Stimulated activated memory B cell treated with anti-CD40 and anti-IgM and Interleukin-4, amounts not matched to agents 10 μg/mL and 1 μg/mL and 100 μg/mL, for 72 hours (primary cell): ENCODE measurements at regions not wholly inside any gene's neighbourhood (a gene's known extent, or its start where the extent isn't known, plus 50 kb on each side); places are given as distances from the start of the nearest gene placed in this dataset.

ENCODE experiments used
- ATAC-seq: fragments of 150-1000 bp; cut with Tn5 transposase; 2 replicates; pipeline ENCODE4 v1.10.0; 2021
- H3K27ac Mint-ChIP-seq: one replicate; pipeline ENCODE4 v1.8.0; 2022; ENCODE audit warnings: mild to moderate bottlenecking, mixed read lengths
- H3K27me3 Mint-ChIP-seq: one replicate; pipeline ENCODE4 v1.8.0; 2022; ENCODE audit warnings: mixed read lengths
- H3K36me3 Mint-ChIP-seq: one replicate; pipeline ENCODE4 v1.8.0; 2022; ENCODE audit warnings: mixed read lengths
- H3K4me1 Mint-ChIP-seq: one replicate; pipeline ENCODE4 v1.8.0; 2022; ENCODE audit warnings: mixed read lengths
- H3K4me3 Mint-ChIP-seq: one replicate; pipeline ENCODE4 v1.8.0; 2022; ENCODE audit warnings: mild to moderate bottlenecking, moderate library complexity, mixed read lengths
- H3K9me3 Mint-ChIP-seq: one replicate; pipeline ENCODE4 v1.8.0; 2022; ENCODE audit warnings: mixed read lengths

DNA sequence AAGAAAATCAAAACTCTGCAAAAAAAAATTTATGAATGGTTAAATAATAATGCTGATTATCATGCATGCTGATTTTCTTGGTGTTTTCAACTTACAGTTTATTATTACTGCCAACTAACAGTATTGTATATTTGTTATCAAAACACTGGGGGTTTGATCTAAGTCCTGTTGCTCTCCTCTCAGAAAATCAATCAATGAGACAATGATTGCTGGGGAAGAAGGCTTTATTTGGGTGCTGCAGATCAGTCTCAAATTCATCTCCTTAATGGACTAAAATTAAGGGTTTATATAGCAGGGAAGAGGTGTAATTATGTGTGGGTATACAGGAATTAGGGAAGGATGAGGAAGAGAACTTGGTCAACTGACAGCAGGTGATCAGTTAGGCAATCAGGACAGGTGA, 565.5 kb upstream of the CDH6 start:
- Mint-ChIP-seq H3K9me3 (peaks cover 7% of the 10 kb centered on the region), H3K27me3 (no peaks in the 10 kb centered on the region), H3K4me1 (no peaks in the 10 kb centered on the region), H3K36me3 (no peaks in the 10 kb centered on the region), H3K4me3 (no peak overlapping the region), H3K27ac (no peak overlapping the region)
- no peak for ATAC-seq

DNA sequence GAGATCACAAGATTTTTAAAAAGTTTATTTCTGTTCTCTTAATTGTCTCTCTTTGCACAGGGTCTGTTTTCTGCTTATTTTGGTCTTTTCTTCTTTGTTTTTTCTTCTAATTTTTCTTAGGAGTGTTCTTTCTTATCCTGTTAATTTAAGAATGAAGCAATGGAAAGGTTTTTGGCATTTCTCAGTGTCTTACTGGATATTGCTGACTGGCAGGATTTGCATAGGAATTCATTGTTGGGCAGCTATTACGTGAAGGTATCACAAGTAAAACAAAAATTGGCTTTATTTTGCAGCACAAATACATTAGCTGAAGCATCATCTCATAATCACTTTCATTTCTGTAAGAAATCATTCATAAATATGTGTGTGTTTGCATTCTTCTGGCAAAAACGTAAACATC, 566.9 kb upstream of the CDH6 start:
- Mint-ChIP-seq H3K4me3 (no peak overlapping the region), H3K27me3 (no peaks in the 10 kb centered on the region), H3K9me3 (peaks cover 7% of the 10 kb centered on the region), H3K36me3 (no peaks in the 10 kb centered on the region), H3K4me1 (no peaks in the 10 kb centered on the region), H3K27ac (no peak overlapping the region)
- no peak for ATAC-seq

DNA sequence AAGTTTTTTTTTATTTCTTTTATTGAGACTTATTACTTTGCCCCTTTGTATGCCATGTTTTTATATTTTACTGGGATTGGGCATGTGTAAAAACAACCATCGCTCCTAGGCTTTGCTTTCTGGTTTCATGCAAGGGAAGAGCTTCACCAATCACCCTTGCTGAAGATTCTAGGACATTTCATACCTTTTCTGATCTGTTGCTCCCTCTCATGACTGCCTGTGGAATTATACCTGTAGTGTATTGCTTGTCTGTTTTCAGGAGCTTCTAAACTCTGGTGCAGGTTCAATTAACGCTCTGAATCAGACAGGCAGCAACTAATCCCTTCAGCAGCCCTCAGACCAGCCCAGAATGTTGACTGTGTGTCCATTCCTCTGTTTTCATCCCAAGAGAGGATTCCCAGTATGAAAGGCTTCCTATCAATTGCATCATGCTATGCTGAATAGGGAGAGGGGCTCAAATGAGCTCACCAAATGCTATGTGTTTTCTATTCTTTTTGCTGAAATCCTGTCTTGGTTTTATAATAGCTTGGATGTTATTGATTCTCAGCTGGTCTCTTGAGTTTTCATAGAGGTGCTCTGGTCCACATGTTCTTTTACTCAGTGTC, 572.9 kb upstream of the CDH6 start:
- Mint-ChIP-seq H3K9me3 (peaks cover 13% of the 10 kb centered on the region), H3K4me1 (no peaks in the 10 kb centered on the region), H3K36me3 (no peaks in the 10 kb centered on the region), H3K4me3 (no peak overlapping the region), H3K27ac (no peak overlapping the region), H3K27me3 (no peaks in the 10 kb centered on the region)
- ATAC-seq, result no peak

- no peaks in the 10 kb centered on the region for H3K27me3 Mint-ChIP-seq
- H3K4me3 Mint-ChIP-seq, result no peak overlapping the region
- no peak overlapping the region for H3K27ac Mint-ChIP-seq
- ATAC-seq, result no peak
- peaks cover 4% of the 10 kb centered on the region for H3K9me3 Mint-ChIP-seq
- no peaks in the 10 kb centered on the region for H3K36me3 Mint-ChIP-seq
- no peaks in the 10 kb centered on the region for H3K4me1 Mint-ChIP-seq
Observed at GRCh38 chr5:30608501-30608900, 585.0 kb upstream of the CDH6 start.

- no peaks in the 10 kb centered on the region for H3K27me3 Mint-ChIP-seq
- no peak overlapping the region for H3K27ac Mint-ChIP-seq
- no peaks in the 10 kb centered on the region for H3K36me3 Mint-ChIP-seq
- no peaks in the 10 kb centered on the region for H3K4me1 Mint-ChIP-seq
- no peak for ATAC-seq
- no peak overlapping the region for H3K4me3 Mint-ChIP-seq
- peaks cover 4% of the 10 kb centered on the region for H3K9me3 Mint-ChIP-seq
Observed at GRCh38 chr5:30607301-30607894, 586.1 kb upstream of the CDH6 start.

GRCh38 chr5:30605693-30606268, 587.7 kb upstream of the CDH6 start:
- Mint-ChIP-seq H3K27ac (no peak overlapping the region), H3K36me3 (no peaks in the 10 kb centered on the region), H3K9me3 (no peaks in the 10 kb centered on the region), H3K4me1 (no peaks in the 10 kb centered on the region), H3K27me3 (no peaks in the 10 kb centered on the region), H3K4me3 (no peak overlapping the region)
- no peak for ATAC-seq

- no peak for ATAC-seq
- no peaks in the 10 kb centered on the region for H3K4me1 Mint-ChIP-seq
- H3K27ac Mint-ChIP-seq, result no peak overlapping the region
- no peaks in the 10 kb centered on the region for H3K27me3 Mint-ChIP-seq
- no peak overlapping the region for H3K4me3 Mint-ChIP-seq
- no peaks in the 10 kb centered on the region for H3K9me3 Mint-ChIP-seq
- no peaks in the 10 kb centered on the region for H3K36me3 Mint-ChIP-seq
Observed at GRCh38 chr5:30604648-30605262, 588.7 kb upstream of the CDH6 start.

DNA sequence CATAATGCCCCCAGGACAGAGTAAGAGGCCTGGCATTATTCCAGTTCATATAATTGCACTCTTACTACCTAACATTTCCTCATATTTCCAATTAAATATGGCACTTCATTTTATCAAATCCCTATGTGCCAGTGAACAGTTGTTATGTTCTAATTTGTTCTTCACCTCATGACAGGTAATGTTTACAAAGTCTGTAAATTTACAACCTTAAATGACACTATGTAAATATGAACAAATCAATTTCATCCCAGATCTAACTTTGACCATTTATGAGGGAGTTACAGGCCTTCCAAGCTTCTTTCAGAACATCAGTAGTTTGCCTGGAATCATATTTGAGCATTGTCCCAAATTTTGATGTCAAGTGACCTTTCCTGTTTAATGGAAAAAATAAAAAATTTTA, 592.6 kb upstream of the CDH6 start:
- Mint-ChIP-seq H3K9me3 (peaks cover 5% of the 10 kb centered on the region), H3K4me1 (no peaks in the 10 kb centered on the region)

DNA sequence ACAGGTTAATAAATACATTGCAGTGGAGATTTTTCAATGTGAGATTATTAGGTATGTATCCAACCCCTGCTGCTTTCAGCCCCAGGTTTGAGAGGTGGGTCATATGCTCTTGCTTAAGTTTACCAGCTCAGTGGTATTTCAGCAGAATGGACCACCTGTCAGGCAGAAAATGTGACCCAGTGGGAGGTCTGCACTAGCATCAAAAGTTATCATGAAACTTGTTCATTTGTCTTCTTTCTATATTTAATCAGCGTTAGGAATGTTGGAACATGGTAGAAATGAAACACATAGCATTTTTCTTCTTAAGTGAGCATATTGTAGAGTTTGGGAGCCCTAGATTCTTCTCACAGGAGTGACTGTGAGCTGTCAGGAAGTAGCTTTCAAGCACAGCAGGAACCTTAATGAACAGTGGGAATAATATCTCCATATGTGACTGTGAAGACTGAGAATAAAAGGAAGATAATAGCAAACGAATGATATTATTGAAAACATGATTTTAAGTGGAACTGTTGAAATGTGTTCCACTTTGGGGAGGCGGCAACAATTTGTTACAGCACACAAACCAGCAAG, 596.9 kb upstream of the CDH6 start:
- no peaks in the 10 kb centered on the region for H3K27me3 Mint-ChIP-seq
- no peak overlapping the region for H3K27ac Mint-ChIP-seq
- no peak for ATAC-seq
- no peak overlapping the region for H3K4me3 Mint-ChIP-seq
- no peaks in the 10 kb centered on the region for H3K36me3 Mint-ChIP-seq
- peaks cover 5% of the 10 kb centered on the region for H3K9me3 Mint-ChIP-seq
- no peaks in the 10 kb centered on the region for H3K4me1 Mint-ChIP-seq

More for the DNA sequence above, 592.6 kb upstream of the CDH6 start:
- H3K27ac Mint-ChIP-seq, result no peak overlapping the region
- no peak overlapping the region for H3K4me3 Mint-ChIP-seq
- no peak for ATAC-seq
- H3K27me3 Mint-ChIP-seq, result no peaks in the 10 kb centered on the region
- no peaks in the 10 kb centered on the region for H3K36me3 Mint-ChIP-seq

- Mint-ChIP-seq H3K27ac (no peak overlapping the region), H3K4me1 (no peaks in the 10 kb centered on the region), H3K27me3 (no peaks in the 10 kb centered on the region), H3K36me3 (no peaks in the 10 kb centered on the region), H3K9me3 (peaks cover 5% of the 10 kb centered on the region), H3K4me3 (no peak overlapping the region)
- no peak for ATAC-seq
Observed at GRCh38 chr5:30594331-30594730, 599.2 kb upstream of the CDH6 start.

GRCh38 chr5:30592833-30593232, 600.7 kb upstream of the CDH6 start:
- Mint-ChIP-seq H3K4me3 (no peak overlapping the region), H3K9me3 (no peaks in the 10 kb centered on the region), H3K27me3 (no peaks in the 10 kb centered on the region), H3K27ac (no peak overlapping the region), H3K4me1 (no peaks in the 10 kb centered on the region), H3K36me3 (no peaks in the 10 kb centered on the region)
- no peak for ATAC-seq

DNA sequence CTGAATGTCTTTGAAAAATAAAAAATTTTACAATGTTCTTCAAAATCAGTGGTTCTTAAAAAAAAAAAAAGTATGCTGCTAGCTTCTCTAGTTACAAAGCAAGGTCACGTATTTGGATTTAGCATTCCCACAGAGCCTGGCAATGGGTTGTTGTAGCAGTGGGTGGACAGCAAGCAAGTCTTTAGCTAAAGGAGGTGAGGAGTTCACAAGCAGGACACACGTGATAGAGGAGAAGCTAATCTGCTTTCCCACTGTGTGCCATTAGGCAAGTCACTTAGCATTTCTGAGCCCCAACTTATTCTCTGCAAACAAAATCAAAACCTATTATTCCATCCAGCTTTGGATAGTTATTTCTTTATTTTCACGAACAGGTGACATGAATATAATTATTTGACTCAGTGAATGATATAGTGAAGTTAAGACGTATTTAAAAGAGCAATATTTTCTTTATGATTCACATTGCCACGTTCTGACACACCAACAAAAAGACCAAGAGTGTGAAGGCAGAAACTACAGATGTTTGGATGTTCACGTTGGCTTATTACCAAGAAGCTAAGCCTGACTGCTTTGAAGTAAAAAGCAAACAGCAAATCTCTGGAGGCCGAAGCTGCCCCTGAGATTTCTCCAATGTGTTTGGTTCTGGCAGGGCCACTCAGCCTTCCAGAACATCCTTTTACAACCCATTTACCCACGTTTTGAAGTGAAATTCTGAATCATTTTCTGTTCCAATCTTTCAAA, 612.1 kb upstream of the CDH6 start:
- ATAC-seq, result no peak
- H3K27ac Mint-ChIP-seq, result no peak overlapping the region
- H3K9me3 Mint-ChIP-seq, result peaks cover 2% of the 10 kb centered on the region
- no peaks in the 10 kb centered on the region for H3K36me3 Mint-ChIP-seq
- H3K4me1 Mint-ChIP-seq, result no peaks in the 10 kb centered on the region
- H3K27me3 Mint-ChIP-seq, result no peaks in the 10 kb centered on the region
- H3K4me3 Mint-ChIP-seq, result no peak overlapping the region

GRCh38 chr5:30574761-30575160, 618.7 kb upstream of the CDH6 start:
- Mint-ChIP-seq H3K4me3 (no peak overlapping the region), H3K9me3 (peaks cover 3% of the 10 kb centered on the region), H3K27ac (no peak overlapping the region), H3K27me3 (no peaks in the 10 kb centered on the region), H3K4me1 (no peaks in the 10 kb centered on the region), H3K36me3 (no peaks in the 10 kb centered on the region)
- no peak for ATAC-seq

GRCh38 chr5:30572279-30572678, 621.2 kb upstream of the CDH6 start:
- Mint-ChIP-seq H3K36me3 (no peaks in the 10 kb centered on the region), H3K27me3 (no peaks in the 10 kb centered on the region), H3K27ac (no peak overlapping the region), H3K4me1 (no peaks in the 10 kb centered on the region), H3K4me3 (no peak overlapping the region), H3K9me3 (peaks cover 9% of the 10 kb centered on the region)
- no peak for ATAC-seq

GRCh38 chr5:30561771-30562170, 631.7 kb upstream of the CDH6 start:
- H3K9me3 Mint-ChIP-seq, result no peaks in the 10 kb centered on the region
- no peaks in the 10 kb centered on the region for H3K4me1 Mint-ChIP-seq
- ATAC-seq, result no peak
- no peak overlapping the region for H3K27ac Mint-ChIP-seq
- H3K4me3 Mint-ChIP-seq, result no peak overlapping the region
- H3K36me3 Mint-ChIP-seq, result no peaks in the 10 kb centered on the region
- no peaks in the 10 kb centered on the region for H3K27me3 Mint-ChIP-seq
